ENCODE measurements at regions not wholly inside any gene's neighbourhood (a gene's known extent, or its start where the extent isn't known, plus 50 kb on each side); places are given as distances from the start of the nearest gene placed in this dataset.

DNA sequence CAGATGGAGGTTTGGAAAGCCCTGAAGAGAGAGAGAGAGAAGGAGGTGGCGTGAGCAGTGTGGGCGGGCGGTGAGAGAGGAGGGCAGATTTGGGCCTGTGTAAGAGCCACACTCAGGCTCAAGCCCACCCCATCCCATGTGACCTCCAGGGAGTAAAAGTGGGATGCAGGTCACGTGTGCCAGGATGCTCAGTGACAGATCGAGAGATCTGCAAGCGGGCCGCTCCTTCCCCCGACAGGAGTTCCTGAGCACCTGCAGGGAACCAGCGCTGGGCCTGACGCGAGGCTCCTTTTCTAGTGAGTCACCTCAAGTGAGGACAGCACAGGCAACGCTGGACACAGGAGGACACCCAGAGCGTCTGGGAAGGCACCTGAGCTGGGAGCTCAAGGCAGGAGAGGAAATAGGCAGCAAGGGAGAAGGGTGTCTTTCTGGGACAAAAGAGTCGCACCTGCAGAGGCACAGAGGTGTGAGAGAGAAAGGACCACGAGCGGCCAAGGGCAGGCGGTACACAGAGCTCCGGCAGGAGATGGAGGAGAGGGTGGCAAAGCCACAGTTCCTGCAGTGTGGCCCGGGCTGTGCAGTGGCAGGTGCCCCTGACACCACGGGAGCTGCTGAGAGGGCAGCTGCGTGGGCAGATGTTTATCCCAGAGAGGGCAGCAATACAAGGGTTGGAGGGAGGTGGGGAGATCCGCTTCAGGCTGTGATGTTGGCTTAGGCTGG lies 1294.8 kb downstream of the TBC1D22A start:
- TF ChIP-seq CTCF (IDR thresholded peaks at IDR 0.05; ENCODE audit: insufficient read depth, low read length, poor library complexity, severe bottlenecking) (no peak), EZH2phosphoT487 (conservative IDR thresholded peaks at IDR 0.05; ENCODE audit: low read length) (no peak)
